ENCODE measurements at regions not wholly inside any gene's neighbourhood (a gene's known extent, or its start where the extent isn't known, plus 50 kb on each side); places are given as distances from the start of the nearest gene placed in this dataset.

GRCh38 chr10:108436096-108436495 lies 1271.6 kb upstream of the SORCS1 start:
- TF ChIP-seq CTCF (IDR thresholded peaks at IDR 0.05; ENCODE audit: poor library complexity, severe bottlenecking) (no peak), REST (IDR thresholded peaks at IDR 0.05; ENCODE audit: borderline replicate concordance) (no peak), EZH2 (IDR thresholded peaks at IDR 0.05; ENCODE audit: borderline replicate concordance, insufficient read depth, low read length, poor library complexity, severe bottlenecking) (no peak), MXI1 (conservative IDR thresholded peaks at IDR 0.05; ENCODE audit: poor library complexity, severe bottlenecking) (no peak), SMC3 (conservative IDR thresholded peaks at IDR 0.05; ENCODE audit: poor library complexity) (no peak), TAF1 (IDR thresholded peaks at IDR 0.05; ENCODE audit: low read depth) (no peak)
